ENCODE measurements at regions not wholly inside any gene's neighbourhood (a gene's known extent, or its start where the extent isn't known, plus 50 kb on each side); places are given as distances from the start of the nearest gene placed in this dataset.

DNA sequence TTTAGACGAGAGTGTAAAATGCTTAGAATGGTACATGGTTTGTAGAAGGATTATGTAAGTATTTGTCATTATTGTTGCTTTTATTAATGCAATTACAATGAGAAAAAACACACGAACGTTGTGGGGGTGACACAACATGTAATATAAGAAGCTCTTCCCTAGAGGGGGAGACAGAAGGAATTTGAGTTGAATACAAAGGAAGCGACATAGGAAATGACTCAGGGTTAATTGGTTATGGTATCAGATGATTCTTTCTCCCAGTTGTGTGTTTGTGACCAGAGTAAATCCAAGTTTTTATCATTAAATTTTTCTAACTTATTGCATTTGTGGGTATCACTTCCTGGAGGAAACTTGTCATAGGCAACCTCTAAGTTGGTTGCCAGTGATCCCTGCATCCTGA, 625.6 kb upstream of the CDH2 start:
- no peak overlapping the region for H4K91ac ChIP-seq (replicated peaks; ENCODE audit: insufficient read length, low read length)
- H3K9me3 ChIP-seq (ENCODE audit: insufficient read depth in 2 of 2, low read depth in 1 of 2, low read length in 1 of 2), result no peaks in the 10 kb centered on the region
- DNase-seq (ENCODE audit: low read depth in 1 of 2, low spot score in 2 of 2) (no peak), FAIRE-seq (no peak)
- no peaks in the 10 kb centered on the region for H4K20me1 ChIP-seq (replicated peaks in 1 of 2; ENCODE audit: control insufficient read depth in 1 of 2, insufficient read depth in 2 of 2, low read length in 2 of 2)
- H3K9ac ChIP-seq (replicated peaks in 1 of 4; ENCODE audit: extremely low read depth in 1 of 4, low read depth in 3 of 4, low read length in 3 of 4), result no peak overlapping the region
- no peak overlapping the region for H2BK15ac ChIP-seq (ENCODE audit: low read length)
- H2BK12ac ChIP-seq (ENCODE audit: low read depth, low read length), result no peak overlapping the region
- no peak overlapping the region for H2BK20ac ChIP-seq (ENCODE audit: low read length)
- no peak overlapping the region for H2AK5ac ChIP-seq (ENCODE audit: low read depth, low read length)
- no peak overlapping the region for H3K18ac ChIP-seq (ENCODE audit: extremely low read depth, low read length)
- 85% methylated on average over 4 of the region's 4 CpGs; no CpG with 5 or more reads in 1 of the 2 experiments for WGBS, 2 experiments (ENCODE audit: extremely low coverage in 1 of 2, insufficient coverage in 1 of 2, insufficient read length in 1 of 2, insufficient replicate concordance in 2 of 2, low coverage in 1 of 2, low lambda C conversion rate in 2 of 2, missing lambda C conversion rate in 1 of 2)
- ChIA-PET CTCF (ENCODE audit: partially characterized antibody) (interaction anchor here (1.3 kb wide), 1 partner anchor 9 kb away, joined by 3 read pairs; no protein-coding TSS in a partner anchor), POLR2A (ENCODE audit: partially characterized antibody) (no interaction called here)
- no peak overlapping the region for H3K4me3 ChIP-seq (ENCODE audit: extremely low read depth in 1 of 4, insufficient read depth in 2 of 4, low read depth in 3 of 4, low read length in 4 of 4)
- no peaks in the 10 kb centered on the region for H3K27me3 ChIP-seq (replicated peaks in 1 of 4; ENCODE audit: control insufficient read depth in 3 of 4, extremely low read depth in 1 of 4, insufficient read depth in 3 of 4, low read length in 3 of 4)
- H2BK120ac ChIP-seq (replicated peaks; ENCODE audit: low read depth, low read length), result no peak overlapping the region
- no peaks in the 10 kb centered on the region for H3K4me1 ChIP-seq (replicated peaks in 1 of 4; ENCODE audit: control insufficient read depth in 3 of 4, insufficient read depth in 4 of 4, low read length in 3 of 4)
- H3K36me3 ChIP-seq (ENCODE audit: control insufficient read depth in 2 of 4, insufficient read depth in 4 of 4, low read length in 3 of 4), result no peaks in the 10 kb centered on the region
- no peak overlapping the region for H3K56ac ChIP-seq (replicated peaks; ENCODE audit: insufficient read length, low read depth, low read length)
- H3K79me1 ChIP-seq (ENCODE audit: low read depth, low read length), result no peaks in the 10 kb centered on the region
- H3K23ac ChIP-seq (ENCODE audit: insufficient read length), result no peak overlapping the region
- H4K5ac ChIP-seq (ENCODE audit: insufficient read length, low read depth, low read length), result no peak overlapping the region
- no peak overlapping the region for H3K14ac ChIP-seq (ENCODE audit: insufficient read length)
- H3K27ac ChIP-seq (ENCODE audit: low read depth, low read length), result no peak overlapping the region
- no peak overlapping the region for H2AFZ ChIP-seq (ENCODE audit: low read length)
- H4K8ac ChIP-seq (ENCODE audit: extremely low read depth, insufficient read depth, low read length), result no peak overlapping the region
- no peak overlapping the region for H2BK5ac ChIP-seq (ENCODE audit: low read depth, low read length)
- H3K23me2 ChIP-seq (ENCODE audit: low read depth, low read length), result no peaks in the 10 kb centered on the region
- no peak overlapping the region for H3K4ac ChIP-seq (replicated peaks; ENCODE audit: insufficient read length, low read depth, low read length)
- no peak overlapping the region for H3K4me2 ChIP-seq (ENCODE audit: insufficient read depth in 1 of 2, low read depth in 2 of 2, low read length in 2 of 2)
- H3K79me2 ChIP-seq (ENCODE audit: control insufficient read depth in 1 of 2, insufficient read depth in 2 of 2, low read length in 2 of 2), result no peaks in the 10 kb centered on the region
- no peak for TF ChIP-seq YY1 (IDR thresholded peaks at IDR 0.05; ENCODE audit: low read depth, low read length)
- TF ChIP-seq CBX5 (IDR thresholded peaks at IDR 0.05; ENCODE audit: low read depth, low read length), result no peak
- TF ChIP-seq KDM5A (IDR thresholded peaks at IDR 0.05; ENCODE audit: low read length), result no peak
- no peak for TF ChIP-seq RXRA (IDR thresholded peaks at IDR 0.05; ENCODE audit: insufficient read depth, low read depth, low read length)
- no peak for TF ChIP-seq RBBP5 (IDR thresholded peaks at IDR 0.05; ENCODE audit: borderline replicate concordance, low read depth, low read length)
- TF ChIP-seq SRF (IDR thresholded peaks at IDR 0.05; ENCODE audit: low read depth, low read length), result no peak
- no peak for TF ChIP-seq CTBP2 (IDR thresholded peaks at IDR 0.05; ENCODE audit: borderline replicate concordance, insufficient read depth, insufficient read length, low read length)
- TF ChIP-seq HDAC2 (IDR thresholded peaks at IDR 0.05; ENCODE audit: borderline replicate concordance in 1 of 2, low read depth in 2 of 2, low read length in 2 of 2), result no peak
- TF ChIP-seq, protein P1, sequence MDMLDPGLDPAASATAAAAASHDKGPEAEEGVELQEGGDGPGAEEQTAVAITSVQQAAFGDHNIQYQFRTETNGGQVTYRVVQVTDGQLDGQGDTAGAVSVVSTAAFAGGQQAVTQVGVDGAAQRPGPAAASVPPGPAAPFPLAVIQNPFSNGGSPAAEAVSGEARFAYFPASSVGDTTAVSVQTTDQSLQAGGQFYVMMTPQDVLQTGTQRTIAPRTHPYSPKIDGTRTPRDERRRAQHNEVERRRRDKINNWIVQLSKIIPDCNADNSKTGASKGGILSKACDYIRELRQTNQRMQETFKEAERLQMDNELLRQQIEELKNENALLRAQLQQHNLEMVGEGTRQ (IDR thresholded peaks at IDR 0.05; ENCODE audit: low read length), result no peak
- TF ChIP-seq TCF12 (IDR thresholded peaks at IDR 0.05; ENCODE audit: low read depth, low read length), result no peak
- TF ChIP-seq HDAC6 (IDR thresholded peaks at IDR 0.05; ENCODE audit: low read depth, low read length), result no peak
- TF ChIP-seq SP1 (IDR thresholded peaks at IDR 0.05; ENCODE audit: low read depth, low read length), result no peak
- TF ChIP-seq SIX5 (IDR thresholded peaks at IDR 0.05; ENCODE audit: low read depth, low read length), result no peak
- TF ChIP-seq JUND (IDR thresholded peaks at IDR 0.05; ENCODE audit: low read length), result no peak
- no peak for TF ChIP-seq POLR2AphosphoS5 (IDR thresholded peaks at IDR 0.05; ENCODE audit: low read depth, low read length)
